ENCODE measurements at regions not wholly inside any gene's neighbourhood (a gene's known extent, or its start where the extent isn't known, plus 50 kb on each side); places are given as distances from the start of the nearest gene placed in this dataset.

DNA sequence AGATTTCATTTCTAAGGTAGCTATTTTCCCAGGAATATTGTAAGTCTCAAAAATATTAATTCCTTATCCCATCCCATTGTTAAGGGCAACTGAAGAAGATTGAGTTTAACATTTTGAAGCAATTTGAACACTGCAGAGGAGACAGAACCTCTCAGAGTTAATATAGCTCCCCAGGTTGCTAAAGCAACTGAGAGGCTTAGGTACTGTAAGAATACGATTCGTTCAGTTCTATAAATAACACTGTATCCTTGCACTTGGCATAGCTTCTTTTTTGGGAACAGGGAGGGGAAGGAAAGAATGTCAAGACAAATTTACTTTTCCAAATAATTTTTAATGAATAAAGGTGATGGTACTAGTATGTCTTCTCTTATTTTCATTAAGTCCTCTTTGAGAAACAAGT lies 658.4 kb upstream of the CELF2 start:
- ATAC-seq (no peak), DNase-seq (no peak)
- TF ChIP-seq, protein P1, sequence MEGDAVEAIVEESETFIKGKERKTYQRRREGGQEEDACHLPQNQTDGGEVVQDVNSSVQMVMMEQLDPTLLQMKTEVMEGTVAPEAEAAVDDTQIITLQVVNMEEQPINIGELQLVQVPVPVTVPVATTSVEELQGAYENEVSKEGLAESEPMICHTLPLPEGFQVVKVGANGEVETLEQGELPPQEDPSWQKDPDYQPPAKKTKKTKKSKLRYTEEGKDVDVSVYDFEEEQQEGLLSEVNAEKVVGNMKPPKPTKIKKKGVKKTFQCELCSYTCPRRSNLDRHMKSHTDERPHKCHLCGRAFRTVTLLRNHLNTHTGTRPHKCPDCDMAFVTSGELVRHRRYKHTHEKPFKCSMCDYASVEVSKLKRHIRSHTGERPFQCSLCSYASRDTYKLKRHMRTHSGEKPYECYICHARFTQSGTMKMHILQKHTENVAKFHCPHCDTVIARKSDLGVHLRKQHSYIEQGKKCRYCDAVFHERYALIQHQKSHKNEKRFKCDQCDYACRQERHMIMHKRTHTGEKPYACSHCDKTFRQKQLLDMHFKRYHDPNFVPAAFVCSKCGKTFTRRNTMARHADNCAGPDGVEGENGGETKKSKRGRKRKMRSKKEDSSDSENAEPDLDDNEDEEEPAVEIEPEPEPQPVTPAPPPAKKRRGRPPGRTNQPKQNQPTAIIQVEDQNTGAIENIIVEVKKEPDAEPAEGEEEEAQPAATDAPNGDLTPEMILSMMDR (IDR thresholded peaks at IDR 0.05), result no peak
- no peaks in the 10 kb centered on the region for H3K9me3 ChIP-seq
- H3K36me3 ChIP-seq, result no peaks in the 10 kb centered on the region
- H3K27ac ChIP-seq, result no peak overlapping the region
- intact Hi-C loops (cut with DNase I), result no loop called here
- H3K4me1 ChIP-seq, result no peaks in the 10 kb centered on the region
- H3K4me3 ChIP-seq, result no peak overlapping the region
- H3K27me3 ChIP-seq, result no peaks in the 10 kb centered on the region

DNA sequence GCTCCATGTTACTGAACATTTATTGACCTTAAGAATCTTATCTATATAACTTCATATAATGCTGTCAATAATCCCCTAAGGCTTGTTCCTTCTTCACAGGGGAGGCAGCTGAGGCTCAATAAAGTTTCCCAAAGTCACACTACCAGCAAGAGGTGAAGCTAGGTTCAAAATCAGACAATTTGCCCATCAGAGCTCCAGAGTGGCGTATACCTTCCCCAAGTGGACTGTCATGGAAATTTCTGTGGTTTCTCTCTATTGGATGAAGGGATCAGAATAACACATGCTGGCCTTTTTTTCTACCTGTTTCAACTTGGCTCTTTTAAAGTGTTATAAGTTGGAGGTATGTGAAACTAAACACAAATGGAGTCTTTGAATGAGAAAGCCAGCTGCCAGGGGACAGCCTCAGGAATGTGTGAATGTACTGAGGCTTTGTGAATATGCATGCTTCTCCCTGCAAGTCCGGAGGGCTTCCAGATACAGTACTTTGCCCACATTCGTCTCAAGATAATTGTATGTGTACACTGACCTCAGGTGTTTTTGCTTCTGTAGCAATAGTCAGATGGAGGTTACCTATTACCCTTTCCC lies 656.3 kb upstream of the CELF2 start:
- TF ChIP-seq, protein P1 (IDR thresholded peaks at IDR 0.05), result no peak
- no peak overlapping the region for H3K27ac ChIP-seq
- H3K27me3 ChIP-seq, result no peaks in the 10 kb centered on the region
- no peaks in the 10 kb centered on the region for H3K36me3 ChIP-seq
- H3K4me1 ChIP-seq, result no peaks in the 10 kb centered on the region
- intact Hi-C loops (cut with DNase I), result no loop called here
- no peaks in the 10 kb centered on the region for H3K9me3 ChIP-seq
- no peak for DNase-seq
- no peak for ATAC-seq
- no peak overlapping the region for H3K4me3 ChIP-seq

DNA sequence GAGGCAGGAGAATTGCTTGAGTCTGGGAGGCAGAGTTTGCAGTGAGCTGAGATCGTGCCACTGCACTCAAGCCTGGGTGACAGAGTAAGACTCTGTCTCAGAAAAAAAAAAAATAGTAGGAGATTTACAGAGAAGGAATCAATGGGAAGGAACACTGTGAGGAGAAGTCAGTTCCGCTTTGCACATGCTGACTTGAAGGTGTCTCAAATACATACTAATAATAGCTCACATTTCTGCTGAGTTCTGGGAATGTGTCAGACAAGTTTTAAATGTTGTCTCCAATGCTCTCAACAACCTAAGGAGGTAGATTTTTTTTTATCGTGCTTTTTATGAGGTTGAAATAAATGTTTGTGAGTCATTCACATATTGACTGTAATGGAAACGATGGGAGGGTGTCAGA lies 654.9 kb upstream of the CELF2 start:
- Histone ChIP-seq H3K27ac (no peak overlapping the region), H3K9me3 (no peaks in the 10 kb centered on the region), H3K27me3 (no peaks in the 10 kb centered on the region), H3K4me1 (no peaks in the 10 kb centered on the region), H3K4me3 (no peak overlapping the region), H3K36me3 (no peaks in the 10 kb centered on the region)
- TF ChIP-seq, protein P1 (IDR thresholded peaks at IDR 0.05), result no peak
- intact Hi-C loops (cut with DNase I), result no loop called here
- ATAC-seq (no peak), DNase-seq (no peak)

DNA sequence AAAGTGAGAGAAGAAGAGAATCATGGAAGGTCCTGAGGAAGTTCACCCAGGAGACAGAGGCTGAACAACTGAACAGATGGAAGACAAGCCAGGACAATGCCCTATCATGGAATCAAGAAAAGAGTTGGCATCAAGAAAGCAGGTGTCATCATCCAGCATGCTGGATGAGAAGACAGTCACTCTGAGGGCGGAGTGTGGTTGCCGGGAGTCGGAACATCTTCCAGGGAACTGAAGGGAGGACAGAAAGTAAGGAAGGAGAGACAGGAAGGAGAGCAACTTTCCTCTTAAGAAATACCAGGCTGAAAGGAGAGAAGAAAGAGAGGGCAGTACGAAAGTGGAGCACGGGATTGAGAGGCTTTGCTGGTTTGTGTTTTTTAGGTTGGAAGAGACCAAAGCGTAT lies 654.5 kb upstream of the CELF2 start:
- H3K4me3 ChIP-seq, result no peak overlapping the region
- intact Hi-C loops (cut with DNase I), result no loop called here
- H3K9me3 ChIP-seq, result no peaks in the 10 kb centered on the region
- ATAC-seq, result no peak
- TF ChIP-seq, protein P1 (IDR thresholded peaks at IDR 0.05), result no peak
- DNase-seq, result no peak
- H3K27ac ChIP-seq, result no peak overlapping the region
- H3K27me3 ChIP-seq, result no peaks in the 10 kb centered on the region
- H3K36me3 ChIP-seq, result no peaks in the 10 kb centered on the region
- no peaks in the 10 kb centered on the region for H3K4me1 ChIP-seq

DNA sequence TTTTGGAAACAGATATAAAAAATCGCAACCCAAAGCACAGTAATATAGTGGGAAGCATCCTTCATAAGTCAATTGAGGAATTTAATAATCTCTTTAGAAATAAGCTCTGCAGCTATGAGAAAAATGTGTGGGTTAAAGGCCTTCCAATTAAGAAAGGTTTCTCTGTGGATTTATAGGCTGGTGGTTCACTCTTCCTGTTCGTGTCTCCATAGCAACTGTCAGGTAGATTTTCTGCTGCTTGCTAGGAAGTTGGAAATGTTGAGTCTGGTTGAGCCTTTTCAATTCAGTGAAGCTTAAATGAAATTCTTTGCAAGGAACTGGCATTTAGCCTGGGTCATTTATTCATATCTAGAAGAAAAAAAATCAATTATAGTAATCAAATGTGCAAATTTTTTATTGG lies 652.8 kb upstream of the CELF2 start:
- no peaks in the 10 kb centered on the region for H3K36me3 ChIP-seq
- H3K4me3 ChIP-seq, result no peak overlapping the region
- no peaks in the 10 kb centered on the region for H3K9me3 ChIP-seq
- DNase-seq (no peak), ATAC-seq (no peak)
- intact Hi-C loops (cut with DNase I), result no loop called here
- H3K27ac ChIP-seq, result no peak overlapping the region
- TF ChIP-seq, protein P1 (IDR thresholded peaks at IDR 0.05), result no peak
- H3K27me3 ChIP-seq, result no peaks in the 10 kb centered on the region
- H3K4me1 ChIP-seq, result no peaks in the 10 kb centered on the region

DNA sequence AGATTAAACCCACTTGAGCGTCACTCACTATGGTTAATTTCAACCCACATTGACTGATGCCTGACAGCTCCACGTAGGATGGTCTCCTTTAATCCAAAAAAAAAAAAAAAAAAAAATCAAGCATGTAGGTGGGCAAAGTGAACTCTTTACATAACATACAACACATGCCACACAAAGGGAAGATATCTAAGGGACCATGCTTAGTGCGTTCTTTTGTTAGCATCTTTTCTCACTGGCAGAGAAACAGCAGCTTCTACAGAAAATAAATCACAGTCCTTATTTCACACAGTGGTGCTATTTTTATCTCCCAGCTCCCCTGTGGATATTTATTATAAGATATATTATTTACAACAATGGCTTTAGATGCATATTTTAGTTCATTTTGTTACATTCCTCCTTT lies 652.0 kb upstream of the CELF2 start:
- H3K27ac ChIP-seq, result no peak overlapping the region
- no peaks in the 10 kb centered on the region for H3K9me3 ChIP-seq
- ATAC-seq (no peak), DNase-seq (no peak)
- H3K4me3 ChIP-seq, result no peak overlapping the region
- no peaks in the 10 kb centered on the region for H3K4me1 ChIP-seq
- no peaks in the 10 kb centered on the region for H3K27me3 ChIP-seq
- H3K36me3 ChIP-seq, result no peaks in the 10 kb centered on the region
- intact Hi-C loops (cut with DNase I), result no loop called here
- TF ChIP-seq, protein P1 (IDR thresholded peaks at IDR 0.05), result no peak
